HCEC 1CT (cell line): ENCODE measurements at regions not wholly inside any gene's neighbourhood (a gene's known extent, or its start where the extent isn't known, plus 50 kb on each side); places are given as distances from the start of the nearest gene placed in this dataset.

Experiments used
- DNase-seq: peaks from one replicate; pipeline ENCODE4 v3.0.0-alpha.2; 2017

GRCh38 chr3:66693461-66694031 lies 192.7 kb upstream of the LRIG1 start:
- DNase-seq, result no peak

GRCh38 chr3:66702126-66702525 lies 201.3 kb upstream of the LRIG1 start:
- no peak for DNase-seq

- DNase-seq, result no peak
Observed at GRCh38 chr3:66703501-66703900, 202.7 kb upstream of the LRIG1 start.

GRCh38 chr3:66705076-66705475 lies 204.3 kb upstream of the LRIG1 start:
- DNase-seq, result no peak

GRCh38 chr3:66706890-66707289 lies 206.1 kb upstream of the LRIG1 start:
- no peak for DNase-seq

- DNase-seq, result no peak
Observed at GRCh38 chr3:66709532-66709931, 208.7 kb upstream of the LRIG1 start.

GRCh38 chr3:66712210-66712609 lies 211.4 kb upstream of the LRIG1 start:
- no peak for DNase-seq

GRCh38 chr3:66713921-66714320 lies 213.1 kb upstream of the LRIG1 start:
- DNase-seq, result no peak

GRCh38 chr3:66715806-66716205 lies 215.0 kb upstream of the LRIG1 start:
- DNase-seq, result no peak

GRCh38 chr3:66717806-66718205 lies 217.0 kb upstream of the LRIG1 start:
- no peak for DNase-seq

GRCh38 chr3:66719796-66720356 lies 219.1 kb upstream of the LRIG1 start:
- no peak for DNase-seq

- DNase-seq, result no peak
Observed at GRCh38 chr3:66720508-66720907, 219.7 kb upstream of the LRIG1 start.

- DNase-seq, result peak; percentile 96
Observed at GRCh38 chr3:66722675-66723074, 221.9 kb upstream of the LRIG1 start.

- DNase-seq, result peak; percentile 64
Observed at GRCh38 chr3:66723231-66723630, 222.4 kb upstream of the LRIG1 start.

GRCh38 chr3:66729687-66730393 lies 229.0 kb upstream of the LRIG1 start:
- DNase-seq, result no peak

- peak; percentile 87 for DNase-seq
Observed at GRCh38 chr3:66738625-66739365, 238.0 kb upstream of the LRIG1 start.

GRCh38 chr3:66740260-66740659 lies 239.4 kb upstream of the LRIG1 start:
- DNase-seq, result no peak

- DNase-seq, result peak; percentile 13
Observed at GRCh38 chr3:66744521-66744920, 243.7 kb upstream of the LRIG1 start.

GRCh38 chr3:66744986-66745385 lies 244.2 kb upstream of the LRIG1 start:
- DNase-seq, result peak; percentile 41

GRCh38 chr3:66747261-66747660 lies 246.4 kb upstream of the LRIG1 start:
- DNase-seq, result peak; percentile 18

- DNase-seq, result no peak
Observed at GRCh38 chr3:66747696-66748095, 246.9 kb upstream of the LRIG1 start.

GRCh38 chr3:66748175-66748876 lies 247.5 kb upstream of the LRIG1 start:
- no peak for DNase-seq

- no peak for DNase-seq
Observed at GRCh38 chr3:66751842-66752241, 246.3 kb upstream of the KBTBD8 start.
